ENCODE measurements at regions not wholly inside any gene's neighbourhood (a gene's known extent, or its start where the extent isn't known, plus 50 kb on each side); places are given as distances from the start of the nearest gene placed in this dataset.

GRCh38 chr5:174649391-174649790 lies 75.0 kb upstream of the MSX2 start:
- Histone ChIP-seq H3K9me3 (peaks cover 0 to 29% (median 14%) of the 10 kb centered on the region in 8 donors), H3K27me3 (replicated peaks in 1 of 7) (peaks cover 0 to 22% (median 0%) of the 10 kb centered on the region in 7 donors), H3K27ac (no peak overlapping the region), H3K4me3 (no peak overlapping the region), H3K4me1 (no peaks in the 10 kb centered on the region), H3K36me3 (no peaks in the 10 kb centered on the region)
- WGBS, 5 donors: 84 to 90% (median 87%) methylated on average over 8 of the region's 8 CpGs
- intact Hi-C loops (cut with DNase I; ENCODE audit: low total_unique reads): no loop called here
- TF ChIP-seq CTCF (IDR thresholded peaks at IDR 0.05 in 8 of 11, conservative IDR thresholded peaks at IDR 0.05 in 3 of 11): no peak
- TF ChIP-seq POLR2A (IDR thresholded peaks at IDR 0.05): no peak
- no peak for TF ChIP-seq POLR2AphosphoS5 (IDR thresholded peaks at IDR 0.05)
- DNase-seq: no peak

GRCh38 chr5:174654442-174654841 lies 69.9 kb upstream of the MSX2 start:
- Histone ChIP-seq H3K27me3 (replicated peaks in 1 of 7) (peaks cover 0 to 29% (median 0%) of the 10 kb centered on the region in 7 donors), H3K4me1 (no peaks in the 10 kb centered on the region), H3K36me3 (no peaks in the 10 kb centered on the region), H3K4me3 (no peak overlapping the region), H3K27ac (no peak overlapping the region), H3K9me3 (peaks cover 0 to under 1% (median 0%) of the 10 kb centered on the region in 8 donors)
- no peak for TF ChIP-seq POLR2AphosphoS5 (IDR thresholded peaks at IDR 0.05)
- no peak for TF ChIP-seq CTCF (IDR thresholded peaks at IDR 0.05 in 8 of 11, conservative IDR thresholded peaks at IDR 0.05 in 3 of 11)
- TF ChIP-seq POLR2A (IDR thresholded peaks at IDR 0.05): no peak
- WGBS, 5 donors: 74 to 87% (median 84%) methylated on average over 3 of the region's 3 CpGs
- intact Hi-C loops (cut with DNase I; ENCODE audit: low total_unique reads): no loop called here
- DNase-seq: no peak

- H3K36me3 ChIP-seq: no peaks in the 10 kb centered on the region
- peaks cover 0 to 29% (median 0%) of the 10 kb centered on the region in 7 donors for H3K27me3 ChIP-seq (replicated peaks in 1 of 7)
- WGBS, 5 donors: 54 to 83% (median 69%) methylated on average over 4 of the region's 4 CpGs
- TF ChIP-seq POLR2A (IDR thresholded peaks at IDR 0.05): no peak
- TF ChIP-seq CTCF (IDR thresholded peaks at IDR 0.05 in 8 of 11, conservative IDR thresholded peaks at IDR 0.05 in 3 of 11): no peak
- TF ChIP-seq POLR2AphosphoS5 (IDR thresholded peaks at IDR 0.05): no peak
- H3K9me3 ChIP-seq: no peaks in the 10 kb centered on the region
- no peak overlapping the region for H3K27ac ChIP-seq
- intact Hi-C loops (cut with DNase I; ENCODE audit: low total_unique reads): no loop called here
- H3K4me3 ChIP-seq: no peak overlapping the region
- no peak for DNase-seq
- H3K4me1 ChIP-seq: no peaks in the 10 kb centered on the region
Observed at GRCh38 chr5:174655351-174655750, 69.0 kb upstream of the MSX2 start.

- no peaks in the 10 kb centered on the region for H3K4me1 ChIP-seq
- peaks cover 0 to 21% (median 15%) of the 10 kb centered on the region in 8 donors for H3K9me3 ChIP-seq
- no peak overlapping the region for H3K4me3 ChIP-seq
- H3K36me3 ChIP-seq: no peaks in the 10 kb centered on the region
- H3K27ac ChIP-seq: no peak overlapping the region
- no peak for TF ChIP-seq CTCF (IDR thresholded peaks at IDR 0.05 in 8 of 11, conservative IDR thresholded peaks at IDR 0.05 in 3 of 11)
- no peak for TF ChIP-seq POLR2AphosphoS5 (IDR thresholded peaks at IDR 0.05)
- no peak for TF ChIP-seq POLR2A (IDR thresholded peaks at IDR 0.05)
- no peak for DNase-seq
- intact Hi-C loops (cut with DNase I; ENCODE audit: low total_unique reads): no loop called here
- peaks cover 0 to 11% (median 0%) of the 10 kb centered on the region in 7 donors for H3K27me3 ChIP-seq (replicated peaks in 1 of 7)
- 83 to 97% (median 91%) methylated on average over 4 of the region's 4 CpGs for WGBS, 5 donors
Observed at GRCh38 chr5:174664180-174664850, 60.1 kb upstream of the MSX2 start.
